ENCODE measurements at regions not wholly inside any gene's neighbourhood (a gene's known extent, or its start where the extent isn't known, plus 50 kb on each side); places are given as distances from the start of the nearest gene placed in this dataset.

DNA sequence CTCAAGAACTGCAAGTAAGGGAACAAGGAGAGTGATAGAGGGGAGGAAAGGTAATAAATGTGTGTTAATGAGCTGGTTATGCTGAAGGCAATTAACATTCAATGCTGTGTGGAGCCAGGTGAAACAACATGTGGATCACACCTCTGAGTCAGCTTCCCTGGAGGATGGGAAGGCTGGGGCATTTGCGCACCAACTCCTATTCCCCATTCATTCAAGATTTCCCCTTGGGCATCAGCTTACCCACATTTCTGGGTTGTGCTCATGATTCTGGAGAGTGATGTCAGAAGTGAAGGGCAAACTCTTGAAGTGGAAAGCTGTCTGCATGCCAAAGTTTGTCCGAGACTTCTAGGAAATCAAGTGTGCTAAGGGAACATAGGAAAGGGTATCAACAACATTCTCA, 461.4 kb downstream of the MID1IP1 start:
- TF ChIP-seq EZH2 (IDR thresholded peaks at IDR 0.05; ENCODE audit: insufficient read depth, poor library complexity, severe bottlenecking), result no peak
- no peak for TF ChIP-seq EZH2phosphoT487 (IDR thresholded peaks at IDR 0.05; ENCODE audit: insufficient read depth, low read depth)
